ENCODE measurements at regions not wholly inside any gene's neighbourhood (a gene's known extent, or its start where the extent isn't known, plus 50 kb on each side); places are given as distances from the start of the nearest gene placed in this dataset.

- ATAC-seq (ENCODE audit: low FRiP score), result no peak
These were observed 1622.8 kb downstream of the HACE1 start for GRCh38 chr6:103236923-103237322.

GRCh38 chr6:103231181-103231580 is 1628.5 kb downstream of the HACE1 start:
- Histone ChIP-seq H3K4me3 (ENCODE audit: low read length in 2 of 2) (no peak overlapping the region), H3K4me1 (ENCODE audit: control insufficient read depth in 1 of 2, insufficient read depth in 2 of 2, low read length in 2 of 2) (no peaks in the 10 kb centered on the region), H3K27ac (ENCODE audit: low read depth in 1 of 2, low read length in 2 of 2) (no peak overlapping the region), H3K9me3 (ENCODE audit: control insufficient read depth, low read length) (peaks cover 1% of the 10 kb centered on the region), H3K36me3 (ENCODE audit: control insufficient read depth in 1 of 2, insufficient read depth in 2 of 2, low read length in 1 of 2) (no peaks in the 10 kb centered on the region), H3K27me3 (ENCODE audit: control insufficient read depth in 1 of 2, insufficient read depth in 2 of 2, low read length in 1 of 2) (no peaks in the 10 kb centered on the region)
- intact Hi-C loops (cut with DNase I), result no loop called here
- ATAC-seq (ENCODE audit: low FRiP score), result no peak
- no peak for DNase-seq

More at GRCh38 chr6:103236923-103237322, 1622.8 kb downstream of the HACE1 start:
- H3K9me3 ChIP-seq (ENCODE audit: control insufficient read depth, low read length), result no peaks in the 10 kb centered on the region
- H3K27me3 ChIP-seq (ENCODE audit: control insufficient read depth in 1 of 2, insufficient read depth in 2 of 2, low read length in 1 of 2), result no peaks in the 10 kb centered on the region
- H3K4me1 ChIP-seq (ENCODE audit: control insufficient read depth in 1 of 2, insufficient read depth in 2 of 2, low read length in 2 of 2), result no peaks in the 10 kb centered on the region
- no peak for DNase-seq
- no peak overlapping the region for H3K27ac ChIP-seq (ENCODE audit: low read depth in 1 of 2, low read length in 2 of 2)
- no peak overlapping the region for H3K4me3 ChIP-seq (ENCODE audit: low read length in 2 of 2)
- H3K36me3 ChIP-seq (ENCODE audit: control insufficient read depth in 1 of 2, insufficient read depth in 2 of 2, low read length in 1 of 2), result no peaks in the 10 kb centered on the region
- intact Hi-C loops (cut with DNase I), result no loop called here

GRCh38 chr6:103215847-103216246 is 1643.9 kb downstream of the HACE1 start:
- intact Hi-C loops (cut with DNase I), result no loop called here

GRCh38 chr6:103210686-103211085 is 1649.0 kb downstream of the HACE1 start:
- intact Hi-C loops (cut with DNase I), result no loop called here
- 29% methylated on average over 2 of the region's 2 CpGs for WGBS, 2 donors
- H3K4me3 ChIP-seq (ENCODE audit: low read length in 2 of 2), result no peak overlapping the region
- ATAC-seq (ENCODE audit: low FRiP score) (no peak), DNase-seq (no peak)
- no peaks in the 10 kb centered on the region for H3K9me3 ChIP-seq (ENCODE audit: control insufficient read depth, low read length)
- H3K27ac ChIP-seq (ENCODE audit: low read depth in 1 of 2, low read length in 2 of 2), result no peak overlapping the region
- H3K36me3 ChIP-seq (ENCODE audit: control insufficient read depth in 1 of 2, insufficient read depth in 2 of 2, low read length in 1 of 2), result no peaks in the 10 kb centered on the region
- H3K27me3 ChIP-seq (ENCODE audit: control insufficient read depth in 1 of 2, insufficient read depth in 2 of 2, low read length in 1 of 2), result no peaks in the 10 kb centered on the region
- no peaks in the 10 kb centered on the region for H3K4me1 ChIP-seq (ENCODE audit: control insufficient read depth in 1 of 2, insufficient read depth in 2 of 2, low read length in 2 of 2)

More at GRCh38 chr6:103215847-103216246, 1643.9 kb downstream of the HACE1 start:
- H3K27ac ChIP-seq (ENCODE audit: low read depth in 1 of 2, low read length in 2 of 2), result no peak overlapping the region
- no peaks in the 10 kb centered on the region for H3K36me3 ChIP-seq (ENCODE audit: control insufficient read depth in 1 of 2, insufficient read depth in 2 of 2, low read length in 1 of 2)
- no peak overlapping the region for H3K4me3 ChIP-seq (ENCODE audit: low read length in 2 of 2)
- no peaks in the 10 kb centered on the region for H3K4me1 ChIP-seq (ENCODE audit: control insufficient read depth in 1 of 2, insufficient read depth in 2 of 2, low read length in 2 of 2)
- DNase-seq (no peak), ATAC-seq (ENCODE audit: low FRiP score) (no peak)
- no peaks in the 10 kb centered on the region for H3K27me3 ChIP-seq (ENCODE audit: control insufficient read depth in 1 of 2, insufficient read depth in 2 of 2, low read length in 1 of 2)
- no peaks in the 10 kb centered on the region for H3K9me3 ChIP-seq (ENCODE audit: control insufficient read depth, low read length)

GRCh38 chr6:103198386-103198785 is 1661.3 kb downstream of the HACE1 start:
- no peaks in the 10 kb centered on the region for H3K9me3 ChIP-seq (ENCODE audit: control insufficient read depth, low read length)
- H3K27ac ChIP-seq (ENCODE audit: low read depth in 1 of 2, low read length in 2 of 2), result no peak overlapping the region
- H3K36me3 ChIP-seq (ENCODE audit: control insufficient read depth in 1 of 2, insufficient read depth in 2 of 2, low read length in 1 of 2), result no peaks in the 10 kb centered on the region
- ATAC-seq (ENCODE audit: low FRiP score) (no peak), DNase-seq (no peak)
- intact Hi-C loops (cut with DNase I), result no loop called here
- no peaks in the 10 kb centered on the region for H3K4me1 ChIP-seq (ENCODE audit: control insufficient read depth in 1 of 2, insufficient read depth in 2 of 2, low read length in 2 of 2)
- no peak overlapping the region for H3K4me3 ChIP-seq (ENCODE audit: low read length in 2 of 2)
- no peaks in the 10 kb centered on the region for H3K27me3 ChIP-seq (ENCODE audit: control insufficient read depth in 1 of 2, insufficient read depth in 2 of 2, low read length in 1 of 2)
- WGBS, 2 donors, result 54 to 62% methylated on average over 6 of the region's 6 CpGs

GRCh38 chr6:103193413-103193812 is 1666.3 kb downstream of the HACE1 start:
- Histone ChIP-seq H3K4me1 (ENCODE audit: control insufficient read depth in 1 of 2, insufficient read depth in 2 of 2, low read length in 2 of 2) (no peaks in the 10 kb centered on the region), H3K27me3 (ENCODE audit: control insufficient read depth in 1 of 2, insufficient read depth in 2 of 2, low read length in 1 of 2) (no peaks in the 10 kb centered on the region), H3K4me3 (ENCODE audit: low read length in 2 of 2) (no peak overlapping the region), H3K36me3 (ENCODE audit: control insufficient read depth in 1 of 2, insufficient read depth in 2 of 2, low read length in 1 of 2) (no peaks in the 10 kb centered on the region), H3K9me3 (ENCODE audit: control insufficient read depth, low read length) (no peaks in the 10 kb centered on the region), H3K27ac (ENCODE audit: low read depth in 1 of 2, low read length in 2 of 2) (no peak overlapping the region)
- intact Hi-C loops (cut with DNase I), result no loop called here
- DNase-seq, result no peak
- 79 to 83% methylated on average over 3 of the region's 3 CpGs for WGBS, 2 donors
- ATAC-seq (ENCODE audit: low FRiP score), result no peak

GRCh38 chr6:103191391-103192093 is 1668.2 kb downstream of the HACE1 start:
- no peaks in the 10 kb centered on the region for H3K4me1 ChIP-seq (ENCODE audit: control insufficient read depth in 1 of 2, insufficient read depth in 2 of 2, low read length in 2 of 2)
- 76 to 80% methylated on average over 2 of the region's 2 CpGs for WGBS, 2 donors
- H3K36me3 ChIP-seq (ENCODE audit: control insufficient read depth in 1 of 2, insufficient read depth in 2 of 2, low read length in 1 of 2), result no peaks in the 10 kb centered on the region
- no peaks in the 10 kb centered on the region for H3K9me3 ChIP-seq (ENCODE audit: control insufficient read depth, low read length)
- DNase-seq (no peak), ATAC-seq (ENCODE audit: low FRiP score) (no peak)
- intact Hi-C loops (cut with DNase I), result no loop called here
- no peak overlapping the region for H3K4me3 ChIP-seq (ENCODE audit: low read length in 2 of 2)
- H3K27me3 ChIP-seq (ENCODE audit: control insufficient read depth in 1 of 2, insufficient read depth in 2 of 2, low read length in 1 of 2), result no peaks in the 10 kb centered on the region
- no peak overlapping the region for H3K27ac ChIP-seq (ENCODE audit: low read depth in 1 of 2, low read length in 2 of 2)

GRCh38 chr6:103184776-103185175 is 1674.9 kb downstream of the HACE1 start:
- 93 to 94% methylated on average over 3 of the region's 3 CpGs for WGBS, 2 donors

GRCh38 chr6:103183831-103184411 is 1675.8 kb downstream of the HACE1 start:
- Histone ChIP-seq H3K27me3 (ENCODE audit: control insufficient read depth in 1 of 2, insufficient read depth in 2 of 2, low read length in 1 of 2) (no peaks in the 10 kb centered on the region), H3K27ac (ENCODE audit: low read depth in 1 of 2, low read length in 2 of 2) (no peak overlapping the region), H3K4me1 (ENCODE audit: control insufficient read depth in 1 of 2, insufficient read depth in 2 of 2, low read length in 2 of 2) (no peaks in the 10 kb centered on the region), H3K36me3 (ENCODE audit: control insufficient read depth in 1 of 2, insufficient read depth in 2 of 2, low read length in 1 of 2) (no peaks in the 10 kb centered on the region), H3K4me3 (ENCODE audit: low read length in 2 of 2) (no peak overlapping the region), H3K9me3 (ENCODE audit: control insufficient read depth, low read length) (peaks cover 1% of the 10 kb centered on the region)
- DNase-seq (no peak), ATAC-seq (ENCODE audit: low FRiP score) (peak; percentile 60)
- intact Hi-C loops (cut with DNase I), result no loop called here
- 75 to 77% methylated on average over 3 of the region's 3 CpGs for WGBS, 2 donors

More at GRCh38 chr6:103184776-103185175, 1674.9 kb downstream of the HACE1 start:
- DNase-seq (no peak), ATAC-seq (ENCODE audit: low FRiP score) (no peak)
- H3K27ac ChIP-seq (ENCODE audit: low read depth in 1 of 2, low read length in 2 of 2), result no peak overlapping the region
- intact Hi-C loops (cut with DNase I), result no loop called here
- H3K27me3 ChIP-seq (ENCODE audit: control insufficient read depth in 1 of 2, insufficient read depth in 2 of 2, low read length in 1 of 2), result no peaks in the 10 kb centered on the region
- H3K4me1 ChIP-seq (ENCODE audit: control insufficient read depth in 1 of 2, insufficient read depth in 2 of 2, low read length in 2 of 2), result no peaks in the 10 kb centered on the region
- H3K36me3 ChIP-seq (ENCODE audit: control insufficient read depth in 1 of 2, insufficient read depth in 2 of 2, low read length in 1 of 2), result no peaks in the 10 kb centered on the region
- peaks cover 1% of the 10 kb centered on the region for H3K9me3 ChIP-seq (ENCODE audit: control insufficient read depth, low read length)
- H3K4me3 ChIP-seq (ENCODE audit: low read length in 2 of 2), result no peak overlapping the region
